GM06990 (cell line): ENCODE measurements at regions not wholly inside any gene's neighbourhood (a gene's known extent, or its start where the extent isn't known, plus 50 kb on each side); places are given as distances from the start of the nearest gene placed in this dataset.

Source experiments
- DNase-seq: peaks from one replicate; pipeline ENCODE4 v3.0.0-alpha.2; 2011; ENCODE audit not compliant: insufficient read length; ENCODE audit errors: extremely low read depth
- H3K27me3 ChIP-seq: replicated peaks from 2 replicates; pipeline ENCODE4 v1.6.0; 2011; ENCODE audit warnings: low read length; ENCODE audit not compliant: control insufficient read depth, insufficient read depth
- H3K36me3 ChIP-seq: 2 replicates; pipeline ENCODE4 v1.5.1; 2011; ENCODE audit warnings: low read length; ENCODE audit not compliant: control insufficient read depth, insufficient read depth
- H3K4me3 ChIP-seq: replicated peaks from 2 replicates; pipeline ENCODE4 v1.5.1; 2011; ENCODE audit warnings: low read depth, mild to moderate bottlenecking, control low read depth, low read length
- TF ChIP-seq, protein P1 (sequence below): IDR thresholded peaks from 2 replicates; pipeline ENCODE4 v1.5.1; 2011; ENCODE audit warnings: low read length, control low read depth, mild to moderate bottlenecking, inconsistent platforms; ENCODE audit not compliant: insufficient read depth, poor library complexity, severe bottlenecking

DNA sequence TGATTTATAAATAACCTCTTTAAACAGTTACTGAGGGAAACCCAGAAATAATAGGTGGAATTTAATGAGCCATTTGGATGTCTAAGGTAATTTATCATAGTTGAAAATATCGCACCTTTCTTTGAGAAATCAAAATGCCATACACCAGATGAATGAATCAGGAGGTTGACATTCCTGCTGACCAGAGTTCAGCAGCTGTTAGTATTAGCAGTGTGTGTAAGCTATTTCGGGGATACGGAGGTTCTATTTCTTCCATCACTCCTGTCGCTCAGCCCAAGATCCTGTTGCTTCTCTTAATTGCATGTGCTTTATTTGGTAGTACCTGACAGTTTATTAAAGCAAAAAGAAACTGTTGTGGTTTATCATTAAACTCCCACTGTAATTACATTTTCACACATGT is 67.1 kb downstream of the HDGFL1 start:
- no peak overlapping the region for H3K4me3 ChIP-seq
- H3K36me3 ChIP-seq = no peaks in the 10 kb centered on the region
- no peaks in the 10 kb centered on the region for H3K27me3 ChIP-seq
- no peak for DNase-seq
- TF ChIP-seq, protein P1, sequence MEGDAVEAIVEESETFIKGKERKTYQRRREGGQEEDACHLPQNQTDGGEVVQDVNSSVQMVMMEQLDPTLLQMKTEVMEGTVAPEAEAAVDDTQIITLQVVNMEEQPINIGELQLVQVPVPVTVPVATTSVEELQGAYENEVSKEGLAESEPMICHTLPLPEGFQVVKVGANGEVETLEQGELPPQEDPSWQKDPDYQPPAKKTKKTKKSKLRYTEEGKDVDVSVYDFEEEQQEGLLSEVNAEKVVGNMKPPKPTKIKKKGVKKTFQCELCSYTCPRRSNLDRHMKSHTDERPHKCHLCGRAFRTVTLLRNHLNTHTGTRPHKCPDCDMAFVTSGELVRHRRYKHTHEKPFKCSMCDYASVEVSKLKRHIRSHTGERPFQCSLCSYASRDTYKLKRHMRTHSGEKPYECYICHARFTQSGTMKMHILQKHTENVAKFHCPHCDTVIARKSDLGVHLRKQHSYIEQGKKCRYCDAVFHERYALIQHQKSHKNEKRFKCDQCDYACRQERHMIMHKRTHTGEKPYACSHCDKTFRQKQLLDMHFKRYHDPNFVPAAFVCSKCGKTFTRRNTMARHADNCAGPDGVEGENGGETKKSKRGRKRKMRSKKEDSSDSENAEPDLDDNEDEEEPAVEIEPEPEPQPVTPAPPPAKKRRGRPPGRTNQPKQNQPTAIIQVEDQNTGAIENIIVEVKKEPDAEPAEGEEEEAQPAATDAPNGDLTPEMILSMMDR = no peak

DNA sequence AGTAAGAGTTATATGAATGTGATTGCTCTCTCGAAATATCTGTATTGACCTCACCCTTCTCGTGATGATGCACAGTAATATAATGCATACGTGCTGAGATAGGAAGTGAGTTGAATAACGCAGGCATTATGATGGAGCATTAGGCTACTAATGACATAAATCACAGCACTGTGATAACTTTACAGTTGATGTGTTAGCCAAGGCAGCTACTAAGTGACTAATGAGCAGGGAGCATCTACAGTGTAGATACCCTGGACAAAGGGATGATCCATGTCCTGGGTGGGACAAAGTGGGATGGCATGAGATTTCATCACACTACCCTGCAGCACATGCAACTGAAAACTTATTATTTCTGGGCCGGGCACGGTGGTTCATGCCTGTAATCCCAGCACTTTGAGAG is 68.4 kb downstream of the HDGFL1 start:
- no peak for DNase-seq
- Histone ChIP-seq H3K27me3 (no peaks in the 10 kb centered on the region), H3K4me3 (no peak overlapping the region), H3K36me3 (no peaks in the 10 kb centered on the region)
- TF ChIP-seq, protein P1 = no peak

DNA sequence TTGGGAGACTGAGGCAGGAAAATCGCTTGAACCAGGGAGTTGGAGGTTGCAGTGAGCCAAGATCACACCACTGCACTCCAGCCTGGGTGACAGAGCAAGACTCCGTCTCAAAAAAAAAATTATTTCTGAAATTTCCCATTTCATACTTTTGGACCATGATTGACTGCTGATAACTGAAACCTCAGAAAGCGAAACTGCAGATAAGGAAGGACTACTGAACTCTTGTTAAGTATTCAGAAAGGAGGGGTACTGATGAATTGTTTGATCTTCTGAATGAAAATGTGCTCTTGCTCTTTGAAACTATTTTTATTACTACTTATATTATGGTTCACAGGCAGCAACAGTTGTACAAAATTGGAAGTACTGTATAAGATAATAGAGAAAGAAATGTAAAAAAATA is 69.0 kb downstream of the HDGFL1 start:
- Histone ChIP-seq H3K4me3 (no peak overlapping the region), H3K36me3 (no peaks in the 10 kb centered on the region), H3K27me3 (no peaks in the 10 kb centered on the region)
- DNase-seq = no peak
- TF ChIP-seq, protein P1 = no peak

DNA sequence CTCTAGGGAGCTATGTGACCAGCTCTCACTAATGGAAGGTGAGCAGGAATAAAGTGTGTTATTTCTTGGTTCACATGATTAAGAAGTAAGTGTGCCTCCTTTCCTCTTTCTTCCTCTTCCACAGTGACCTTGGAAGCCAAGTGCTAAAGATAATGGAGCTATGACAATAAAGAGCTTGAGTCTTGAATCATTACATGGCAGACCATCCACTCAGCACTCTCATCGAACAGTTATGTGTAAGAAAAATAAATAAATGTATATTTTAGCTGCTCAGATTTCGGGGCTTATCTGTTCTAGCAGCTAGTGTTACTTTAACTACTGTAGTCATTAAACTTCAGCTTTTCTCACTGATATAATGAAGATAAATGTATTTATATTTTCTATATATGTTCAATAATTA is 72.9 kb downstream of the HDGFL1 start:
- TF ChIP-seq, protein P1 = no peak

DNA sequence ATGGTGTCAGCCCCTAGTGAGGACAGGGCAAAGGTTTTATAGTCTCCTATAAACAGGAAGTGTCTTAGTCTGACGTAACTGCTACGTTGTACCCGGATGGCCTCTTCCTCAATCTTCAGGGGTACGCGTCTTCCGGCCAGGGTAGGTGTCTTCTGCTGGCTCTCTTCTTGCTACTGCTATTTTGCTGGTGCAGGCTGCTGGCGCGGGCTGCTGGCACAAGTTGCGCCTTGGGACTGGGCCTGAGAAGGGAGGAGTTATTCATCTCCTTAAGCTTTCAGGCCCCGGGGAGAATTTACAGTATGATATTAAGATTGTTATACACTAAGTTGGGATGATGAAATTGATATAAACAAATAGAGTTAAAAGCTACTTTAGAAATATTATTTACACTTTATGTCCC is 74.4 kb downstream of the HDGFL1 start:
- no peaks in the 10 kb centered on the region for H3K36me3 ChIP-seq
- H3K4me3 ChIP-seq = no peak overlapping the region
- TF ChIP-seq, protein P1 = no peak
- DNase-seq = no peak
- no peaks in the 10 kb centered on the region for H3K27me3 ChIP-seq

More for the DNA sequence above, 72.9 kb downstream of the HDGFL1 start:
- no peaks in the 10 kb centered on the region for H3K27me3 ChIP-seq
- no peaks in the 10 kb centered on the region for H3K36me3 ChIP-seq
- H3K4me3 ChIP-seq = no peak overlapping the region
- no peak for DNase-seq

DNA sequence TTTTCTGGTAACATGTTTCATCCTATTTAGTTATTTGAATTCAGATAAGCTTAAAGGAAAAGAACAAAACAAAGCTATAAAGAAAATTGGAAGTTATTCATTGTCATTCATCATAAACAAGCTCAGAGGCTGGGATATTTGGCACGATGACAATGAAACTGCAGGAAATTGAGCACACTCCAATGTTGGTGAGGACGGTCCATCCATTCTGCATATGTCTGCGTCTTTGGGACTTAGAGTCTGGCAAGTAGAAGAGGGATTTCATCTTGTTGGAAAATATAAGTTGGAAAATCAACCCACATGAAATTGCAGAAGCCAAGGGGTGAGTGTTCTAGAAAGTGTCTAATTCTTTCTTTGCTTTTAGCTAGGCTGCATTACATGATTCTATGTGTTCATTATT is 78.4 kb downstream of the HDGFL1 start:
- DNase-seq = no peak
- H3K4me3 ChIP-seq = no peak overlapping the region
- no peaks in the 10 kb centered on the region for H3K27me3 ChIP-seq
- no peaks in the 10 kb centered on the region for H3K36me3 ChIP-seq
- TF ChIP-seq, protein P1 = no peak
